ENCODE measurements at regions not wholly inside any gene's neighbourhood (a gene's known extent, or its start where the extent isn't known, plus 50 kb on each side); places are given as distances from the start of the nearest gene placed in this dataset.
"Not testable (repeated sequence)": the region's sequence is repeated elsewhere in the genome, so short reads cannot be mapped to it uniquely, and the experiment has no call there.

DNA sequence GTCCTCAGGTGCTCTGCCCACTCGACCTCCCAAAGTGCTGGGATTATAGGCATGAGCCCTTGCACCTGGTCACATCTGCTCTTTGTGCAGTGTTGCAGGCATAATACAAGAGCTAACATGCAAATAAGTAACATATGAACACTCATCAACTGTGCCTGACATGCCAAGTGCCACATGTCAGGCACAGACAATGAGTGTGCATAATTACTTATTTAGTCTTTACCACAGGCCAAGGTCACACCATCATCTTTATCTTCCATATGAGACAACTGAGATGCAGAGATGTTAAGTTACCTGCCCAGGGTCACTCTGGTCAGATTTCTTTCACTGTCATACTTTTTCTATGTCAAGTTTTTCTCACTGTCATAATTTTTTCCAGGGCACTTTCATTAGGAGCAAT, 126.1 kb downstream of the PPIAL4G start:
- no peak for DNase-seq (ENCODE audit: low read depth)

DNA sequence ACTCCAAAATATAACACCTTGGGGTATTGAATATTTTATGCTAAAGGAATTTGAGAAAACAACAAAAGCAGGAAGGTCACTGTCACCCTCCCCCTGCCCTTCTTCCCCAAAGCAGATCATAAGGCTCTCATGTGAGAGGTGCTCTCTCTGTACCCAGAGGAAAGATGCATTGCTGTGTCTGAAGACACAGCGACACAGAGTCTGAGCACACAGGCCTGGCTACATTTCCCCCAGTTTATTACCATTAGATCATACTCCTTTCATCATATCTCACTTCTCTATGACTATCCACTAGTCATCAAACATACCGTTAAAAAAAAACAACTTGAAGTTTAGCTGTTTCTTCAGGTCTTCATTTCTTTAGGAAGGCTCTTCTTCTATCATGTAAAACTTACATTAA, 127.1 kb downstream of the PPIAL4G start:
- no peak for DNase-seq (ENCODE audit: low read depth)

DNA sequence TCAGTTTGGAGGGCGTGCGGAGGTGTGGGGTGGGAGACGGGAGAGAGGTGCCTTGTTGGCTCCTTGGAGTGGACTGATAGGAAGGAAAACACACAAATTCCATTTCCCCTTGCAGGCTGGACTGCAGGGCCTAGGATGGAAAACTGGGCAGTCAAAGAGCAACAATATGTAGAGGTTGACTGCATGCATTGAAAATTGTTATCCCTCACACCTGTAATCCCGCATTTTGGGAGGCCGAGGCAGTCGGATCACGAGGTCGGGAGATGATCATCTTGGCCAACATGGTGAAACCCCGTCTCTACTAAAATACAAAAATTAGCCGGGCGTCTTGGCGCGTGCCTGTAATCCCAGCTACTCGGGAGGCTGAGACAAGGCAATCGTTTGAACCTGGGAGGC, 128.2 kb downstream of the PPIAL4G start:
- DNase-seq (ENCODE audit: low read depth), result no peak

DNA sequence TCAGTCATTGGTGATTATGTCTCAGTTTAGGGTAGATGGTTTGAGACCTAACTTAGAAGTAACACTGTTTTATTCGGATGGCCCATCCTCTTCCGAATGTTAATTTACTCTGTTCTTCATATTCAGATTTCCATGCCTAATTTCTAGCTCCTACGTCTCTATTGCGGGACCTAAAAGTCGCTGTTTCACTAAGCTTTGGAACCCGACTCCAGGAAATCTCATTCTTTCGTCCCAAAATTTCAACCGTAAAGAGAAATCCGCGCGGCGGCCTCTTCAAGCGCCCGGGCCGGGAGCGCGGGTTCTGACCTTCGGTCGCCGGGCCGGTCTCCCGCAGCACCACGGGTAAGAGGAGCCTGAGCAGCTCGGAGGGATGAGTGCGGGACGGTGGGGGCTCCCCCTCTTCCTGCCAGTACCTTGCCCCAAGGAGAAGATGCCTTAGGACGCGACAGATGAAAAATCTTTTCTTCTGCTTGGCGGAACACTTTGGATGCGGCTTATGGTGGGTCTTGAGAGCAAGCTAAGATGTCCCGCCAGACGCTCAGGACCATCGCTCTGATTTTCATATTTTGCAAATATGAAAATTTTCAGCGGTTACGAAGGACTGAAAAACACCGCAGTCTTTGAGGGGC, 128.7 kb downstream of the PPIAL4G start:
- no peak for DNase-seq (ENCODE audit: low read depth)

DNA sequence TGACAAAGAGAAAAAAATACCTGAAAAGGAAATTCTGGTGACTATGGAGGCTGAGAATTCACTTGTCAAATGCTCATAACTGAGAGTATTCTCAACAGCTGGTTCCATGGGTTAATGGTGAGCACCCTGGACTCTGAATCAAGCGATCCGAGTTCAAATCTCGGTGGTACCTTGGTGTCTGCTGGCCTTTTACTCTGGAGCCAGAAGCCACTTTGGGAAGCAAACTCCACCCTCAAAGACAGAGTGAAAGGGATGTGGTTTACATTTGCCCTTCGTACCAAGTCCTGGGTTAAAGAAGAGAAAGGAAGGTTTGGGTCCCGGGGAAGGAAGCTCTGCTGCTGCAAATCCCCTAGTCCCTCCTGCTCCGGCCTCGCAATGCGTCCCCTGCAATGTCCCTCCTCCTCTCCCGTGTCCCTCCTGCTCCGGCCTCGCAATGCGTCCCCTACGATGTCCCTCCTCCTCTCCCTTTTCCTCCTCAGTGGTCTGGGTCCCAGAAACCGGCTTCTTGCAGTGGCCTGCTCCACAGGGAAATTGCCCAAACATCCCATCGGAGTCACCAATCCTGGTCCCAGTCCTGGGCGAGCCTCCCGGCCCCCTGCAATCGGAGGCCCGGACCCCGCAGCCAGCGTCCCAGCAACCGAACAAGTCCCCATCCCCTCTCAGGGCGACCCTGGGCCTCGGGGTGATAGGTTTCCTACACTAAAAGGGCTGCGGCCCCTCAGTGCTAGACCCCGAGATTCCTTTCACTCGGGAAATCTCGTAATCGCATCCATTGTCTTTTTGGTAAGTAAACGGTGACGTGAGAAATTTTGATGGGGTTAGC, 129.4 kb downstream of the PPIAL4G start:
- DNase-seq (ENCODE audit: low read depth), result no peak

DNA sequence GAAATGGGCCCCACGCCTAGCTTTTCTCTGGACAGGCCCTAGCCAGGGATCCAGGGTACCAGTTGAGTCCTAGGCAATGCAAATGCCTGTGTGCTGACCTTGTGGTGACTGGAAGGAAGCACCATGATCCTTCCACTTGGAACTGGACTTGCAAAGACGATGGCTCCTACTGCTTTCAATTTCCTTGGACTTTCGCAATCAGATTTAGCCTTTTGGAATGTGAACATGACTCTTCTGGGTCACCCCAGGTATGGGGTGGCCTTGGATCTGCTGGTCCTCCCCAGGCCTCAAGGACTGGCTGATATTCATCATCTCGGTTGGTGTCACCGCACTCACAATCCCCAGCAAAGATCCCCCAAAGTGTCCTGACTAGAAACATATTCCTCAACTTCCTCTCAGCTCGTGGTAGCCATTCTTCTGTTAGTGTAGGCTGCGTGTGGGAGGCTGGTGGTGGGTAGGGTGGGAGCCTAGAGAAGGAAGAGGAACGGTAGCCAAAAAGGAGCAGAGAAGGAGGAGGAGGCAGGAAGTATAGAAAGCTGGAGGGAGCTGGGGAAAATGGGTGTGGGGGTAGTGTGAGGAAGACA, 130.5 kb downstream of the PPIAL4G start:
- no peak for DNase-seq (ENCODE audit: low read depth)

DNA sequence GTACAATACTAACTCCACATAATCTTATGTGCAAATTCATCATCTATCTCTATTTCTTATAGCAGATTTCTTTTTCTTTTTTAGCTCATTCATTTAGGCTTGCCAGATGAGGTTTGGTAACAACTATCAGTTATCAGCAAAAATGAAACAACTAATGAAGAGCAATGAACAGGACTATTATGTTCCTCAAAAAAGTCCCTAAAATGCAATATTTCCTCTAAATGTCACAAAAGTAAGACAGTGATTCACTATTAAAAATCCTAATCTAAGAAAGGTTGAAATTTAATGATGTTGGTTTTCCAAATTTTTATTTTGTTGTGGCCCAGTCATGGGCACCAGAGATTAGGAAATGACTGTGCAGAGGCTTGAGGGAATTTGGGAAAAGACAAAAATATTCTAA, 135.3 kb downstream of the PPIAL4G start:
- DNase-seq (ENCODE audit: low read depth), result no peak

DNA sequence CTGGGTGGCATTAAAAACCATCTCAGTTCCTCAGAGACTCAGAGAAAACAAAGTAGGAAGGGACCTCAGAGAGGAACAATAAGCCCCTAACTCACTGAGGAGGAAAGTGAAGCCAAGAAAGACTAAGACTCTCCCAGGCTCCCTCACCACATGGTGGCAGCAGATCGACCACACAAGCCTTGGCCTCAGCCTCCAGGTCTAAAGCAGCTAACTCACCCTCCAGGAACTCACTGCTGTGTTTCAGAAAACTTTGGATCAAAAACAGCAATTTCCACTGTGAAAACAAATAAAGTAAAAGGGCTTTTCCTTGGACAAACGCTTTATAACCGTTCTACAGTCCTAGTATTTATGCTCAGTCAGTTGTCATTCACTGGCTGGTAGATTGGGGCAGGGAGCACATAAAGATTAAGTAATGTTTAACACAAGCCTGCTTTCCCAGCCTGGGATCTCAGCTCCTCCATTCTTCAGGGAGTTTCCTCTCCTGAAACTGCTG, 137.4 kb downstream of the PPIAL4G start:
- not testable (repeated sequence) for DNase-seq (ENCODE audit: low read depth)

DNA sequence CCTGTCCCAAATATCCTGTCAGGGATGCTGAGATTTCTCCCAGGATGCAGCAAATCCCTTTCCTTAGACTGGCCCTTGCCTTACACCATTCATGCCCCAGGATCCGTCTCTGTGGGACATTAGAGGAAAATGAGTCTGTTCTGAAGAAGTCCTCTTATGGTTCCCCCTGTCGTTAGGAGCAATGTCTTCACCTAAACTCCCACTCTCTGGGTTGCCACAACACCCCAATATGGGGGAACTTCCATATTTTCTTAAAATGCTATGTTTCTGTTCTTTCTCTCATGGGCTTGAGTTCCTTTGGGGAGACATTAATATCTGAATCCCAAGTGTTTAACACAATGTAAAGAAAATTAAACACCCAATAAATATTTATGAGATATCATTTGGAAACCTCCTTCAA, 138.5 kb downstream of the PPIAL4G start:
- DNase-seq (ENCODE audit: low read depth), result not testable (repeated sequence)

DNA sequence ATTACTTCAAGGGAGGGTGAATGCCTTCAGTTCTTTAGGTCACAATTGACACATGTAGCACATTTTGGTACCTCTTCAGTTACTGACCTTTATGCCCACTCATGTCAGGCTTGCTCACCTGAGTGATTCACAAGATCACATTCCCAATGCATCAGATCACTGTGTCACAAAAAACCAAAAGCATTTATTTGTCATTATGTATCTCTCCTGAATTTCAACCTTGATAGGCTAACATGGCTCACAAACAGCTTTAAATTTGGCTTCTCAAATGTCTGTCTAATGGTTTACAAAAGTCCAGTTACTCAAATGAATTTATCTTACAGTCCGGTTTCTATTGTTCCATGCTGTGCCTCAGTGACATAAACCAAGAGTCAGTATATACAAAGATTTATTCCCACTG, 141.4 kb downstream of the PPIAL4G start:
- not testable (repeated sequence) for DNase-seq (ENCODE audit: low read depth)

DNA sequence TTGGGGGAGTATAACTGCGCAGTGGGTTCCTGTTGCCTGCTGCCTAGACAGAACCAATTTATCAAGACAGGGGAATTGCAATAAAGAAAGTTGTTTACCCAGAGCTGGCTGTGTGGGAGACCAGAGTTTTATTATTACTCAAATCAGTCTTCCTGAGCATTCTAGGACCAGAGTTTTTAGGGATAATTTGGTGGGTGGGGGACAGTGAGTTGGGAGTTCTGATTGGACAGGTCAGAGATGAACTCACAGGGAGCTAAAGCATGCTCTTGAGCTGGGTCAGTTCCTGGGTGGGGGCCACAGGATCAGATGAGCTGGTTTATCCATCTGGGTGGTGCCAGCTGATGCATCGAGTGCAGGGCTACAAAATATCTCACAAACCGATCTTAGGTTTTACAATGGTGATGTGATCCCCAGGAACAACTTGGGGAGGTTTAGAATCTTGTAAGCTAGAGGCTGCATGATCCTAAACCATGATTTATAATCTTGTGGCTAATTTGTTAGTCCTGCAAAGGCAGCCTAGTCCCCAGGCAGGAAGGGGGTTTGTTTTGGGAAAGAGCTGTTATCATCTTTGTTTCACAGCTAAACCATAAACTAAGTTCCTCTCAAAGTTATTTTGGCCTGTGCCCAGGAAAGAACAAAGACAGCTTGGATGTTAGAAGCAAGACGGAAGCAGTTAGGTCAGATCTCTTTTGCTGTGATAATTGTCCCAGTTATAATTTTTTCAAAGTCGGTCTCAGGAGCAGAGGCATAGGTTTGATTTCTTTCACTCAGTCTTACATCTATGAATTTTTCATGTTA, 146.8 kb downstream of the PPIAL4G start:
- not testable (repeated sequence) for DNase-seq (ENCODE audit: low read depth)

DNA sequence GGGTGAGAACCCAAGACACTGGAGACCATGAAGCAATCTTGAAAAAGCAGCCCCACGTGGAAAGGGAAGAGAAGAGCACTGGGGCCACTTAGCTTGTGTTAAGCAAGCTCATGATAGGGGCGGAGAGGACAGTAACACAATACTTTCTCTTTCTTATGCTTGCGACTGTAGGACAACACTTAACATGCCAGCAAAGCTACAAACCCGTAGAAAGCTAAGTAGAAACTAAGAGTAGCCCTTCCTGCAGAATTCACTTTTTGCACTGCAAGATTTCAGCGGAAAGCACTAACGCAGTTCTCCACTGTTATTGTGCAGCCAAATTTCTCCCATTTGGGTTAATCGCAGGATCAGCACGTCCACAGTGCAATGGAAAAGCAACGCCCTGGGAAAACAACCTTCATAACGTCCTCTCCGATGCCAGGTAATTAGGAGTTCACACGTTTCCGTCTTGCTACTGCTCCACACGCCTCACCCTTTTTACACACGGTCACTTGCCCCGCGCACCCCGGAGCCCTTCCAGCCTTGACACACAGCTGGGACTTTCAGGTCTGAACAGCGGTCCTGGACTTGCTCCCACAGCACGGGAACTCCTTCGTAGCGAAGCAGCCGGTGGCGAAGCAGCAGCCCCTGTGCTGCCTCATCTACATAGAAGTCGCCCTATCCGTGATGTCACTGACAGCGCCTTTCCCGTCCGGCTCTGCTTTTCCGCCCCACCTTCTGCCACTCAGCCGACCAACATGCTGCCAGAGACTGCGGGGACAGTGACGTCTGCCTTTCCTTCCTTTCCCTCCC, 148.6 kb downstream of the PPIAL4G start:
- DNase-seq (ENCODE audit: low read depth), result peak; percentile 72

DNA sequence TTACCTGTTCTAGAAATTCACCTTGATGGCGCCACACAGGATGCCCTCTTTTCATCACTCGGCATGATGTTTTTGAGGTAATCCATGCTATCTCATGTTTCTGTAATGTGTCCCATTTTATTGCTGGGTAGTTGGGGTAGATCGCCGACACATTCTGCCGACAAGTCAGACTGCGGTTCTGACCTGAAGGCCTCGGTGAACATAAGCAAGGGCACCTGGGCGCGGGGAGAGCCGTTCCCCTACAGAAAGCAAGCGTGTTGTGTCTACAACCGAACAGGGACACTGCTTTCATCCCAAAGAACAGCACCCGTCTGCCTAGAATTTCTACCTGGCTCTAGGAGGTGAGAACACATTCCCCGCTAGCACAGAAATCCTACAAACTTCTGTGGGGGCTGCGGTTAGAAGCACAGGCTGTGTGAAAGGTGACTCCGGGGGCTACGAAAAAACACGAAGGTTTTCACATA, 149.2 kb downstream of the PPIAL4G start:
- DNase-seq (ENCODE audit: low read depth), result no peak

DNA sequence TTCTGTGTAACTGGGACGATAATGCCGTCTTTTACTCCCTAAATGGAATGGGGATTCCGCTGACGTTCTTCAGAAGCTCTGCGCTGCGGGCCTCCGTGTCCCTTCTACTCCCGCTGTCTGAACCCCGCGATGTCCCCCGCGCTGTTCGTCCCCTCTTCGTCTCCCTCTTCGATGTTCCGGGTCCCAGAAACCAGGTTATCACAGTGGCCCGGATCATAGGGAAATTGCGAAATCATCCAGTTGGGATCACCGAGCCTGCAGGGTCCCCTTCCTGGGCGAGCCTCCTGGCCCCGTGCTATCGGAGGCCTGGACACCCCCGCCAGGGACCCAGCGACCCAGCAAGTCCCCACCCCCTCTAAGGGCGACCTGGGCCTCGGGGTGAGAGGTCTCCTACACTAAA, 154.2 kb downstream of the PPIAL4G start:
- no peak for DNase-seq (ENCODE audit: low read depth)

DNA sequence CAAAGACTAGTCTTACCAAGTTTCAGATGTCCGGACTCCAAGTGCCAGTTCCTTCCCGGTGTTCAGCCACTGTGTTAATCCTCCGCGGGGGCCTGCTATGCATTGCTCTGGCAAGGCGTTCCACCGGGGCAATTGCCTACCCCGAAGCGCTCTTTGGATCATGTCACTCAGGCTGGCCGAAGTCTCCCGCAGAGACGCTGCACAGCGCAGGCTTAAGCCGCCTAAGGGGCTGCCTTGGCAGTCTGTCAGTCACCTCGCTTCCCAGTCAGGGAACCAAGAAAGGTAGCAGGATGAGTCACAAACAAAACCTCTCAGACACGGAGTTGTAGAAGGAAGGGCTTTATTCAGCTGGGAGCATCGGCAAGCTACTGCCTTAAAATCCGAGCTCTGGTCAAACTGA, 158.1 kb downstream of the PPIAL4G start:
- not testable (repeated sequence) for DNase-seq (ENCODE audit: low read depth)

DNA sequence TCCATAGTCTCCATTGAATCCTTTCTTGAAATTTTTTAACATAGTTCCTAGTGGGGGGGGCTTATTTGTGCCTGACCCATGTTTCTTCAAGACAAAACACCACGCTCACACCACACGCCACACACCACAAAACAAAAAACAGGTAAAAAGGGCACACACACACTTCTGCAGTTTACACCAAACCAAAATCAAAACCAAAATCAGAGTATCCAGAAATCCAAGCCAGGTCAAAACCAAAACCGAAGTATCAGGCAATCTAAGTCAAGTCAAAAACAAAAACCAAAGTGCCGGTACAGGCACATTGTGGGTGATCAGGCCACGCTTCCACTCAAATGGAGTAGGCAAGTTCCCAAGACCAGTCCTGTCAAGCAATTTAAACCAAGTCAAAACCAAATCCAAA, 158.6 kb downstream of the PPIAL4G start:
- DNase-seq (ENCODE audit: low read depth), result not testable (repeated sequence)

DNA sequence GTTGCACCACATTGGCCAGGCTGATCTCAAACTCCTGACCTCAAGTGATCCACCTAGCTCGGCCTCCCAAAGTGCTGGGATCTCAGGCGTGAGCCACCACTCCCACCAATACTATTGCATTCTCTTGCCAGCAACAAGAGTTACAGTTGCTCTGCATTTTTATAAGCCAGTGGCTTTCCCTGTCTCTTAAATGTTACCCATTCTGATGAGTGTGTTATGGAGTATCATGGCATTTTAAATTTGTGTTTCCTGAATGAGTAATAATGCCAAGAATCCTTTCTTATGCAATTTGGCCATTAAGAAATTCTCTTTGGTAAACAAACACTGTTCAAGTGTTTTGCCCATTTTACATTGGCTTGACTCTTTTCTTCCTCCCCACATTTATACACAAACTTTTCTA, 163.0 kb downstream of the PPIAL4G start:
- DNase-seq (ENCODE audit: low read depth), result not testable (repeated sequence)

DNA sequence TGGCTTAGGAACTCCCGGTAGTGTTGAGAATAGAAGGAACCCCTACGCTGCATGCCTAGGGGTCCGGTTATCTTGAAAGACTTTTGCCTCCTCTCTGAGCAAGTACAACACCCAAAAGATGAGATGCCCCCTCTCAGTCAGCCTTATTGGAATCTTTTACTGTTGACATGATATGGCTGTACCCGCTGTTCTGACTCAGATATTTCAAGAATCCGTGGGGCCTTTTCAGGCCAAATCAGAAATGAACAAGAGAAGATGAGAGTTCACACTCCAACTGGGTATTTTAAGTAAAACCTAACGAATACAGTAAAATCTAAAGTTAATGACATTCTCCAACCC, 164.2 kb downstream of the PPIAL4G start:
- DNase-seq (ENCODE audit: low read depth), result no peak

DNA sequence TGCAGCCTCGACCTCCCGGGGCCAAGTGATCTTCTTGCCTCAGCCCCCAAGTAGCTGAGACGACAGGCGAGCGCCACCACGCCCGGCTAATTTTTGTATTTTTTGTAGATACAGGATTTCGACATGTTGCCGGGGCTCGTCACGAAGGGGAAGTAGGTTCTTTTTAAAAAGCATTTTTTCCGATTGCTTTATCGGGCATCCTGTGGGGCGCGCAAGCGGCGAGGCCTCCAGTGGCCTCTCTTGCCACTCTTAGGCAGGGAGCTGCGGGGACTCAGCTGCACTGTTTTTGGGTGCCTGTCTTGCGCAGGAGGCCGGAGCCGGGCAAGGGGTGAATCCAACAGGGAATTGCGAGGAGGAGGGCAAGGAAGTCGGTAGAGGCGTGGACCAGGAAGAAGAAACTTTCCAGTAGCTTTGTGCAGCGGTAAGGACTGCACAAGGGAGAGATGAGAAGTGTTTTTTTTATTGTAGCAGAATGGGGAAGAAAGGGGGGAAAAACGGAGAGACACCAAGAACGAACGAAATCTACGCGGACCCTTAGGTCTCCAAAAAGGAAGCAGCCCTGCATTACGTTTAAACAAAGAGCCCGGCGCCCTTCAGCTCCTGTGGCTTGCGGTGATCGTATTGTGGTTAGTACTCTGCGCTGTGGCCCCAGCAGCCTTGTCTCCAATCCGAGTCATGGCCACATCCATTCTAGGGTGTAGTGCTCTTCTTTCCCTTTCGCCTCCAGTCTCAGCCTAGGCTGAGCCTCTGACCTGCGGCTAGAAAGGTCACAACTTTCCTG, 164.8 kb downstream of the PPIAL4G start:
- DNase-seq (ENCODE audit: low read depth), result peak; percentile 69

DNA sequence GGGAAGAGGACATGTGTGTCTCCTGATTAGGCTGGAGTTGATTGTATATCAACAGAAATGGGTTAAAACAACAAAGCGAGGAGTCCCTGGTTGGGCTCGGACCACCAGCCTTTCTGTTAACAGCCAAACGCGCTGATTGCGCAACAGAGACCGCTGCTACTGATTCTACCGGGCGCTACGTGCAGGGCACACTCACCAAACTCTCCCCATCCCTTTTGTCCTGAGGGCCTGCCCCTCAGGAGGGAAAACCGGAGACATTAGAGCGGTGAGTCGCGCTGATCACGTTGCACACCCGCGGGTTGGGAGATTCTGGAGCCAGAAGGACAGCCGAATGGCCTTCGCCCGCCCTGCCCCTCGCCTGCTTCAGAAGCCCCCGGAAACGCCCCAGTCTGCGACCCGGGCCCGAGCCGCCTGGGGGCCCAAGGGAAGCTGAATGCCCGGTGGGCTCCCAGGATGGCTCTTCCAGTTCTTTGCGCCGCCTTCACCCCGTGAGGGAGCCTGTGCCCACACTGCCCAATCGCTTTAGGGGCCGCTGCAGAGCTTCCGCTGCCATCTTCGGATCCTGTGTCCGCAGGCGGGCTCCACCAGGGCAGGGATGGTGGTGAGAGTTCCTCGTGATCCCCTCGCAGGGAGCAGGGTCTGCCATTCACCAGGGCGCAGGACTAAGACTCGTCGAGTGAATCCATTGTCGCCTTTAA, 165.4 kb upstream of the NBPF11 start:
- DNase-seq (ENCODE audit: low read depth), result no peak
